ENCODE measurements at regions not wholly inside any gene's neighbourhood (a gene's known extent, or its start where the extent isn't known, plus 50 kb on each side); places are given as distances from the start of the nearest gene placed in this dataset.

DNA sequence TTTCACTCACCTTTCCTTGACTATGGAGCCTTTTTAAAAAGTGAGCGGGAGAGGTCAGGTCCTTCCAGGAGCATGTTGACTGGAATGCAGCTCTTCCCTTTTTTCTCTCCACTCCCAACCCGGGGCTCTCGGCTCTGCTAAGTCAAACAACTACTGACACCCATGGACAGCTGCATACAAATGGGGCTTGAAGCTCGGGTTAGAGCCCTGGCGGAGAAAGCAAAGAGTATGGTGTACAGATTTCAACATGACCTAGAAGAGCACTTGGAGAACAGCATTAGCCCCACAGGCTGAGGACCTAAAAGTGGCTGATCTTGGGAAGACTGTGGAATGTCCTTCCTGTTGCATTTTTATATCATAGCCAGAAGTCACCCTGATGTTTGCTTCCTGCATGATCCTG is 162.0 kb upstream of the STMND1 start:
- peak in 1 of 2 donors; percentile 23 for DNase-seq
- no peak for ATAC-seq (ENCODE audit: low FRiP score in 2 of 2)
- Histone ChIP-seq H3K4me1 (peaks cover 0 to 4% (median 0%) of the 10 kb centered on the region in 4 donors), H3K27me3 (no peaks in the 10 kb centered on the region), H3K27ac (no peak overlapping the region), H3K36me3 (no peaks in the 10 kb centered on the region), H3K4me3 (no peak overlapping the region), H3K9me3 (no peaks in the 10 kb centered on the region)
- TF ChIP-seq EP300 (IDR thresholded peaks at IDR 0.05), result no peak
- no peak for TF ChIP-seq POLR2A (IDR thresholded peaks at IDR 0.05)
- TF ChIP-seq, protein P1, sequence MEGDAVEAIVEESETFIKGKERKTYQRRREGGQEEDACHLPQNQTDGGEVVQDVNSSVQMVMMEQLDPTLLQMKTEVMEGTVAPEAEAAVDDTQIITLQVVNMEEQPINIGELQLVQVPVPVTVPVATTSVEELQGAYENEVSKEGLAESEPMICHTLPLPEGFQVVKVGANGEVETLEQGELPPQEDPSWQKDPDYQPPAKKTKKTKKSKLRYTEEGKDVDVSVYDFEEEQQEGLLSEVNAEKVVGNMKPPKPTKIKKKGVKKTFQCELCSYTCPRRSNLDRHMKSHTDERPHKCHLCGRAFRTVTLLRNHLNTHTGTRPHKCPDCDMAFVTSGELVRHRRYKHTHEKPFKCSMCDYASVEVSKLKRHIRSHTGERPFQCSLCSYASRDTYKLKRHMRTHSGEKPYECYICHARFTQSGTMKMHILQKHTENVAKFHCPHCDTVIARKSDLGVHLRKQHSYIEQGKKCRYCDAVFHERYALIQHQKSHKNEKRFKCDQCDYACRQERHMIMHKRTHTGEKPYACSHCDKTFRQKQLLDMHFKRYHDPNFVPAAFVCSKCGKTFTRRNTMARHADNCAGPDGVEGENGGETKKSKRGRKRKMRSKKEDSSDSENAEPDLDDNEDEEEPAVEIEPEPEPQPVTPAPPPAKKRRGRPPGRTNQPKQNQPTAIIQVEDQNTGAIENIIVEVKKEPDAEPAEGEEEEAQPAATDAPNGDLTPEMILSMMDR (IDR thresholded peaks at IDR 0.05), result no peak
- no peak for TF ChIP-seq POLR2AphosphoS5 (IDR thresholded peaks at IDR 0.05)
- WGBS, 2 donors, result 61 to 63% methylated on average over 5 of the region's 5 CpGs

DNA sequence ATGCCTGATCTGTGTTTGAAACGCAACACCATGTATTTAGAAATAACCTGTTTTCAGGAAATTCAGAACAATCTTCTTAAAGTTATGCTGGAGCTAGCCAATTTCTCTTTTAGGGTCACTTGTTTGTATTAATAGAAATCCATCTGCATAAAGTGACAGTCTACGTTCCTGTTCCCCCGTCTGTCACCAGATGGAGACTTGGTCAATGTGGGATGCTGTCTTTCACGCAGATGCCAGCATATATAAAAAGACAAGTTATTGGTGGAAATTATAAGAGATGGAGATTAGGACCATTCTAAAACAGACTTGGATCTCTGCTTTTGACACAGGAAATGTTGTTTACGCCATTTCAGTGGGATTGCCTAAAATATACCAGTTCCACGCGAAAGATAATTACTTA is 162.5 kb upstream of the STMND1 start:
- H3K4me1 ChIP-seq, result peaks cover 0 to 4% (median 0%) of the 10 kb centered on the region in 4 donors
- ATAC-seq (ENCODE audit: low FRiP score in 2 of 2) (no peak), DNase-seq (no peak)
- no peaks in the 10 kb centered on the region for H3K36me3 ChIP-seq
- no peak overlapping the region for H3K4me3 ChIP-seq
- no peaks in the 10 kb centered on the region for H3K9me3 ChIP-seq
- TF ChIP-seq, protein P1 (IDR thresholded peaks at IDR 0.05), result no peak
- TF ChIP-seq POLR2AphosphoS5 (IDR thresholded peaks at IDR 0.05) (no peak), POLR2A (IDR thresholded peaks at IDR 0.05) (no peak), EP300 (IDR thresholded peaks at IDR 0.05) (no peak)
- no peak overlapping the region for H3K27ac ChIP-seq
- WGBS, 2 donors, result 65 to 75% methylated on average over 7 of the region's 7 CpGs
- no peaks in the 10 kb centered on the region for H3K27me3 ChIP-seq

DNA sequence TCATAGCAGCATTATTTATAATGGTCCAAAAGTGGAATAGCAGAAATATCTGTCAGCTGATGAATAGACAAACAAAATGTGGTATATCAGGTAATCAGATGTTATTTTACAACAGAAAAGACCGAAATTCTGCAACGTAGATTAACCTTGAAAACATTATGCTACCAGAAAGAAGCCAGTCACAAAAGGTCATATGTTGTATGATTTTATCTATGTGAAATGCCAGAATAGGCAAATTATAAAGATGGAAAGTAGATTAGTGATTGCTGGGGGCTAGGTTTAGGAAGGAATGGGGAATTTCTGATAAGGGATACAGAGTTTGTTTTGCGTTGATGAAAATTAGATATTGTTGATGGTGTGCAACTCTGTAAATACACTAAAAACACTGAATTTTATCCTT is 165.0 kb upstream of the STMND1 start:
- DNase-seq (no peak), ATAC-seq (ENCODE audit: low FRiP score in 2 of 2) (no peak)
- TF ChIP-seq EP300 (IDR thresholded peaks at IDR 0.05), result no peak
- TF ChIP-seq POLR2AphosphoS5 (IDR thresholded peaks at IDR 0.05), result no peak
- TF ChIP-seq POLR2A (IDR thresholded peaks at IDR 0.05), result no peak
- TF ChIP-seq, protein P1 (IDR thresholded peaks at IDR 0.05), result no peak
- Histone ChIP-seq H3K9me3 (no peaks in the 10 kb centered on the region), H3K36me3 (no peaks in the 10 kb centered on the region), H3K4me3 (no peak overlapping the region), H3K4me1 (peaks cover 0 to 4% (median 0%) of the 10 kb centered on the region in 4 donors), H3K27me3 (no peaks in the 10 kb centered on the region), H3K27ac (no peak overlapping the region)
- 94 to 97% methylated on average over 3 of the region's 3 CpGs for WGBS, 2 donors

DNA sequence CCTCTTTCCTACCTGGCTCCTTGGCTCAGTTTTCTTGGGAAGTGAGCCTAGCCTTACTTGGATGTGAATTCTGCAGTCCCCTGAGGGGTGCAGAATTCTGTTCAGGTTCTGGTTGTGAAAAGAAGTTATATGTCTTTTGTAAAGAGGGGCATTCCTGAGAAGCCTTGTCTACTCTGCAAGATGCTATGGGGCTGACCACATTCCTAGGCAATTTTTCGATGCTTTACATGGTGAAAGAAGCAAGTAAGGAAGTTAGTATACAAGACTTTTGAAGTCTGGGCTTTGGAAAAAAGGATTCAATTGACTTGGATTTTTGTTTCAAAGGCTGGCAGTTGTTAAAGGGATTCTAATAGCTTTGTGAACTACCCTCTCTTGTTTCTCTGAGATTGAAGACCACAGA is 167.9 kb upstream of the STMND1 start:
- Histone ChIP-seq H3K27ac (no peak overlapping the region), H3K4me3 (no peak overlapping the region), H3K9me3 (no peaks in the 10 kb centered on the region), H3K27me3 (no peaks in the 10 kb centered on the region), H3K36me3 (no peaks in the 10 kb centered on the region), H3K4me1 (no peaks in the 10 kb centered on the region)
- ATAC-seq (ENCODE audit: low FRiP score in 2 of 2) (no peak), DNase-seq (no peak)
- 77 to 81% methylated on average over 1 of the region's 1 CpG for WGBS, 2 donors
- TF ChIP-seq EP300 (IDR thresholded peaks at IDR 0.05) (no peak), POLR2A (IDR thresholded peaks at IDR 0.05) (no peak), POLR2AphosphoS5 (IDR thresholded peaks at IDR 0.05) (no peak)
- TF ChIP-seq, protein P1 (IDR thresholded peaks at IDR 0.05), result no peak

DNA sequence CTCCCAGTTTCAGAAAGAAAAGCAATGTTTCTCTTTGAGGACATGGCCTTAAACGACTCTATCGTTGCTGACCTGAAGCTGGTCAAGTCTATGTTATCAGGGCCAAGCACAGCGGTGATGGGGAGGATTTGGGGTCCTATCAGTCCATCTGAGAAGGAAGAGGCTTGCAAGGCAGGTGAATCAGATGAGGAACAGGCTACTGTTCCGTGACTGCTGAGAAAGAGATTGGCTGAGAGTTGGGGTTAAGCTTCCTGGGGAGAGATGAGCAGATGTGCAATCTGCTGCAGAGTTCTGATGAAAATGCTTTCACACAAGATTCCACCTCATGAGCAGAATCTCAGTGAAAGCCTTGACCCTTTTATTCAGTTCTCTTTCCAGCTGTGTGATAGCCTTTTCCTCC is 168.3 kb upstream of the STMND1 start:
- ATAC-seq (ENCODE audit: low FRiP score in 2 of 2), result no peak
- no peaks in the 10 kb centered on the region for H3K27me3 ChIP-seq
- no peaks in the 10 kb centered on the region for H3K4me1 ChIP-seq
- H3K36me3 ChIP-seq, result no peaks in the 10 kb centered on the region
- 72 to 85% methylated on average over 4 of the region's 4 CpGs for WGBS, 2 donors
- H3K4me3 ChIP-seq, result no peak overlapping the region
- TF ChIP-seq POLR2A (IDR thresholded peaks at IDR 0.05) (no peak), EP300 (IDR thresholded peaks at IDR 0.05) (no peak), POLR2AphosphoS5 (IDR thresholded peaks at IDR 0.05) (no peak)
- TF ChIP-seq, protein P1 (IDR thresholded peaks at IDR 0.05), result no peak
- no peak overlapping the region for H3K27ac ChIP-seq
- H3K9me3 ChIP-seq, result no peaks in the 10 kb centered on the region
- no peak for DNase-seq

All from upper lobe of left lung (tissue), 6 donors.